22Rv1 (cell line): ENCODE measurements at regions not wholly inside any gene's neighbourhood (a gene's known extent, or its start where the extent isn't known, plus 50 kb on each side); places are given as distances from the start of the nearest gene placed in this dataset.

Experiments
- CTCF ChIP-seq: fragments of 450-650 bp; IDR thresholded peaks from 2 replicates; pipeline ENCODE4 v1.5.1; 2017; ENCODE audit warnings: mild to moderate bottlenecking
- ZFX ChIP-seq: fragments of 450-650 bp; IDR thresholded peaks from 2 replicates; pipeline ENCODE4 v1.6.1; 2017; ENCODE audit warnings: antibody characterized with exemption, borderline replicate concordance

- no peak for TF ChIP-seq CTCF
- no peak for TF ChIP-seq ZFX
These were observed 666.2 kb upstream of the HS6ST1 start for GRCh38 chr2:128984855-128985254.
